ENCODE measurements at regions not wholly inside any gene's neighbourhood (a gene's known extent, or its start where the extent isn't known, plus 50 kb on each side); places are given as distances from the start of the nearest gene placed in this dataset.
"Not testable (repeated sequence)": the region's sequence is repeated elsewhere in the genome, so short reads cannot be mapped to it uniquely, and the experiment has no call there.

- no peak for DNase-seq
- WGBS (ENCODE audit: insufficient coverage): 28% methylated on average over 12 of the region's 15 CpGs
- H3K4me3 Mint-ChIP-seq: no peak overlapping the region
- no peak for TF ChIP-seq CTCF (IDR thresholded peaks at IDR 0.05)
- Histone ChIP-seq H3K36me3 (ENCODE audit: control insufficient read depth, insufficient read depth, low read length) (no peaks in the 10 kb centered on the region), H3K4me3 (ENCODE audit: low read length) (no peak overlapping the region), H3K27ac (ENCODE audit: low read length) (no peak overlapping the region), H3K9me3 (ENCODE audit: control insufficient read depth, insufficient read depth, low read length) (no peaks in the 10 kb centered on the region), H3K4me1 (ENCODE audit: control insufficient read depth, insufficient read depth, low read length) (peaks cover 32% of the 10 kb centered on the region), H3K27me3 (ENCODE audit: control insufficient read depth, insufficient read depth, low read length) (no peaks in the 10 kb centered on the region)
- peaks cover 18 to 24% of the 10 kb centered on the region in 2 donors for H3K27me3 Mint-ChIP-seq (ENCODE audit: low read depth in 2 of 2)
- no peaks in the 10 kb centered on the region for H3K4me1 Mint-ChIP-seq
- H3K36me3 Mint-ChIP-seq: no peaks in the 10 kb centered on the region
- ATAC-seq: no peak
- H3K9me3 Mint-ChIP-seq: no peaks in the 10 kb centered on the region
- intact Hi-C loops (cut with micrococcal nuclease): no loop called here
- H3K27ac Mint-ChIP-seq: no peak overlapping the region
These were observed 375.9 kb downstream of the TMEM121 start for GRCh38 chr14:105902131-105902898.

- H3K27ac Mint-ChIP-seq; H3K27me3 ChIP-seq (ENCODE audit: control insufficient read depth, insufficient read depth, low read length); H3K36me3 ChIP-seq (ENCODE audit: control insufficient read depth, insufficient read depth, low read length); DNase-seq; H3K9me3 ChIP-seq (ENCODE audit: control insufficient read depth, insufficient read depth, low read length); H3K4me1 Mint-ChIP-seq; H3K9me3 Mint-ChIP-seq; H3K36me3 Mint-ChIP-seq; ATAC-seq; H3K27ac ChIP-seq (ENCODE audit: low read length); intact Hi-C loops (cut with micrococcal nuclease); H3K4me3 ChIP-seq (ENCODE audit: low read length); H3K4me3 Mint-ChIP-seq: not testable (repeated sequence)
- H3K27me3 Mint-ChIP-seq (ENCODE audit: low read depth in 2 of 2): peaks cover 19% of the 10 kb centered on the region in 2 donors
- peaks cover 33% of the 10 kb centered on the region for H3K4me1 ChIP-seq (ENCODE audit: control insufficient read depth, insufficient read depth, low read length)
- no CpG with 5 or more reads among the region's 9 CpGs for WGBS (ENCODE audit: insufficient coverage)
These were observed 376.4 kb downstream of the TMEM121 start for GRCh38 chr14:105902899-105903165.

- H3K27me3 Mint-ChIP-seq (ENCODE audit: low read depth in 2 of 2): peaks cover 12 to 23% of the 10 kb centered on the region in 2 donors
These were observed 377.6 kb downstream of the TMEM121 start for GRCh38 chr14:105903971-105904370.

GRCh38 chr14:105904379-105904778, 378.0 kb downstream of the TMEM121 start:
- H3K9me3 Mint-ChIP-seq: no peaks in the 10 kb centered on the region
- no peak overlapping the region for H3K27ac ChIP-seq (ENCODE audit: low read length)
- H3K27me3 ChIP-seq (ENCODE audit: control insufficient read depth, insufficient read depth, low read length): no peaks in the 10 kb centered on the region
- ATAC-seq (peak in 2 of 3 donors; percentile 24 to 50), DNase-seq (no peak)
- peaks cover 0 to 6% of the 10 kb centered on the region in 2 donors for H3K4me1 Mint-ChIP-seq
- no peak overlapping the region for H3K4me3 Mint-ChIP-seq
- peaks cover 44% of the 10 kb centered on the region for H3K4me1 ChIP-seq (ENCODE audit: control insufficient read depth, insufficient read depth, low read length)
- 39% methylated on average over 8 of the region's 11 CpGs for WGBS (ENCODE audit: insufficient coverage)
- H3K36me3 ChIP-seq (ENCODE audit: control insufficient read depth, insufficient read depth, low read length): no peaks in the 10 kb centered on the region
- no peak for TF ChIP-seq CTCF (IDR thresholded peaks at IDR 0.05)
- H3K27ac Mint-ChIP-seq: no peak overlapping the region
- no peaks in the 10 kb centered on the region for H3K36me3 Mint-ChIP-seq
- no peak overlapping the region for H3K4me3 ChIP-seq (ENCODE audit: low read length)
- no peaks in the 10 kb centered on the region for H3K9me3 ChIP-seq (ENCODE audit: control insufficient read depth, insufficient read depth, low read length)
- H3K27me3 Mint-ChIP-seq (ENCODE audit: low read depth in 2 of 2): peaks cover 12 to 19% of the 10 kb centered on the region in 2 donors
- intact Hi-C loops (cut with micrococcal nuclease): no loop called here

More at GRCh38 chr14:105903971-105904370, 377.6 kb downstream of the TMEM121 start:
- 57% methylated on average over 9 of the region's 9 CpGs for WGBS (ENCODE audit: insufficient coverage)
- no peak overlapping the region for H3K4me3 Mint-ChIP-seq
- H3K36me3 Mint-ChIP-seq: no peaks in the 10 kb centered on the region
- Histone ChIP-seq H3K4me3 (ENCODE audit: low read length) (no peak overlapping the region), H3K36me3 (ENCODE audit: control insufficient read depth, insufficient read depth, low read length) (no peaks in the 10 kb centered on the region), H3K27ac (ENCODE audit: low read length) (no peak overlapping the region), H3K4me1 (ENCODE audit: control insufficient read depth, insufficient read depth, low read length) (peaks cover 44% of the 10 kb centered on the region), H3K27me3 (ENCODE audit: control insufficient read depth, insufficient read depth, low read length) (no peaks in the 10 kb centered on the region), H3K9me3 (ENCODE audit: control insufficient read depth, insufficient read depth, low read length) (no peaks in the 10 kb centered on the region)
- H3K9me3 Mint-ChIP-seq: no peaks in the 10 kb centered on the region
- H3K27ac Mint-ChIP-seq: no peak overlapping the region
- DNase-seq (no peak), ATAC-seq (no peak)
- peaks cover 0 to 6% of the 10 kb centered on the region in 2 donors for H3K4me1 Mint-ChIP-seq
- intact Hi-C loops (cut with micrococcal nuclease): no loop called here
- TF ChIP-seq CTCF (IDR thresholded peaks at IDR 0.05): no peak

Measured in natural killer cell (primary cell).